Activated CD8-positive, alpha-beta T cell treated with anti-CD3 and anti-CD28 coated beads for 36 hours (primary cell): ENCODE measurements at regions not wholly inside any gene's neighbourhood (a gene's known extent, or its start where the extent isn't known, plus 50 kb on each side); places are given as distances from the start of the nearest gene placed in this dataset.

Source experiments
- ATAC-seq: fragments of 200-7000 bp; cut with Tn5 transposase; one replicate; pipeline ENCODE4 v1.10.0; 2021; ENCODE audit warnings: mild to moderate bottlenecking, moderate library complexity
- CTCF ChIA-PET: fragments of 350-600 bp; sonication (Branson Sonifier 250); formaldehyde crosslinking; loops from one replicate; lab custom pipeline; 2021; ENCODE audit warnings: antibody characterized with exemption; lab: Charles Lee
- POLR2A ChIA-PET: fragments of 350-600 bp; sonication (Branson Sonifier 250); formaldehyde crosslinking; loops from one replicate; lab custom pipeline; 2021; ENCODE audit warnings: antibody characterized with exemption; lab: Charles Lee
- DNase-seq: peaks from one replicate; pipeline ENCODE4 v3.0.0-alpha.2; 2020
- H3K27ac Mint-ChIP-seq: one replicate; pipeline ENCODE4 v1.8.0; 2021; ENCODE audit warnings: mild to moderate bottlenecking, mixed read lengths
- H3K27me3 Mint-ChIP-seq: one replicate; pipeline ENCODE4 v1.8.0; 2021; ENCODE audit warnings: mixed read lengths
- H3K36me3 Mint-ChIP-seq: one replicate; pipeline ENCODE4 v1.8.0; 2021; ENCODE audit warnings: low read depth, mixed read lengths
- H3K4me1 Mint-ChIP-seq: one replicate; pipeline ENCODE4 v1.8.0; 2021; ENCODE audit warnings: low read depth, mixed read lengths
- H3K4me3 Mint-ChIP-seq: one replicate; pipeline ENCODE4 v1.8.0; 2021; ENCODE audit warnings: mild to moderate bottlenecking, moderate library complexity, mixed read lengths
- H3K9me3 Mint-ChIP-seq: one replicate; pipeline ENCODE4 v1.8.0; 2021; ENCODE audit warnings: mixed read lengths
- intact Hi-C: fragments of 100-400 bp; cut with micrococcal nuclease; formaldehyde crosslinking; loops from one replicate; pipeline ENCODE4 v1.10.0; 2022
- TF ChIP-seq, protein P1 (sequence below): fragments of 200-600 bp; IDR thresholded peaks from one replicate; pipeline ENCODE4 v1.8.0; 2022; ENCODE audit warnings: antibody characterized with exemption, mild to moderate bottlenecking

DNA sequence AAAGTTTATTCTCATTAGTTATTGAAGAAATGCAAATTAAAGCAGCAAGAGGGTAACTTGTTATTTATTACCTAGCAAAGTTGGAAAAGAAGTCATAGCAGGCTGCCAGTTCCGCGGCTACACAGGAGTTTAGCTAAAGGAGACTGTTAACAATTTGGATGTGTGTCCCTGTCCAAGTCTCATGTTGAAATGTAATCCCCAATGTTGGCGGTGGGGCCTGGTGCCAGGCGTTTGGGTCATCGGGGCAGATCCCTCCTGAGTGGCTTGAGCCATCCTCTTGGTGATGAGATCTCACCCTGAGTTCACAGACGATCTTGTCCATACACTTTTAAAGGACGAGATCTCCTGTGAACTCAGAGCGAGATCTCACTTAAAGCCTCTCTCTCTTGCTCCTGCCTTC lies 608.3 kb downstream of the SH2D4B start:
- TF ChIP-seq, protein P1, sequence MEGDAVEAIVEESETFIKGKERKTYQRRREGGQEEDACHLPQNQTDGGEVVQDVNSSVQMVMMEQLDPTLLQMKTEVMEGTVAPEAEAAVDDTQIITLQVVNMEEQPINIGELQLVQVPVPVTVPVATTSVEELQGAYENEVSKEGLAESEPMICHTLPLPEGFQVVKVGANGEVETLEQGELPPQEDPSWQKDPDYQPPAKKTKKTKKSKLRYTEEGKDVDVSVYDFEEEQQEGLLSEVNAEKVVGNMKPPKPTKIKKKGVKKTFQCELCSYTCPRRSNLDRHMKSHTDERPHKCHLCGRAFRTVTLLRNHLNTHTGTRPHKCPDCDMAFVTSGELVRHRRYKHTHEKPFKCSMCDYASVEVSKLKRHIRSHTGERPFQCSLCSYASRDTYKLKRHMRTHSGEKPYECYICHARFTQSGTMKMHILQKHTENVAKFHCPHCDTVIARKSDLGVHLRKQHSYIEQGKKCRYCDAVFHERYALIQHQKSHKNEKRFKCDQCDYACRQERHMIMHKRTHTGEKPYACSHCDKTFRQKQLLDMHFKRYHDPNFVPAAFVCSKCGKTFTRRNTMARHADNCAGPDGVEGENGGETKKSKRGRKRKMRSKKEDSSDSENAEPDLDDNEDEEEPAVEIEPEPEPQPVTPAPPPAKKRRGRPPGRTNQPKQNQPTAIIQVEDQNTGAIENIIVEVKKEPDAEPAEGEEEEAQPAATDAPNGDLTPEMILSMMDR, result no peak
- H3K4me1 Mint-ChIP-seq, result no peaks in the 10 kb centered on the region
- DNase-seq, result no peak
- ATAC-seq, result no peak
- intact Hi-C loops, result no loop called here
- CTCF ChIA-PET, result no interaction called here
- POLR2A ChIA-PET, result no interaction called here
- no peaks in the 10 kb centered on the region for H3K36me3 Mint-ChIP-seq
- H3K4me3 Mint-ChIP-seq, result no peak overlapping the region
- no peaks in the 10 kb centered on the region for H3K27me3 Mint-ChIP-seq
- H3K27ac Mint-ChIP-seq, result no peak overlapping the region
- H3K9me3 Mint-ChIP-seq, result no peaks in the 10 kb centered on the region

DNA sequence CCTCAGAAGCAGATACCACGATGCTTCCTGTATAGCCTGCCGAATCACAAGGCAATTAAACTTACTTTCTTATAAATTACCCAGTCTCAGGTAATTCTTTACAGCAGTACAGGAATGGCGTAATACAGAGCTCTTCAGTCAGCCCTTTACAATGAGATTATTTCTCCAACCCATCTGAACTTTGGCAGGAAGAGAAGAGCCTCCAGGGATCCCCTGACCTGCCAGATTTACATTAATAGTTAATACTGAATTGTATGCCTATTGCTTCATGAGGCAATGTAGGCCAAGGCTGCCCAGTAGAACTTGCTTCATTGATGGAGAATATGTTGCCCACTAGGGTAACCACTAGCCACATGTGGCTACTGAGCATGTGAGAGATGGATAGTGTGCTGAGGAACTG lies 608.7 kb downstream of the SH2D4B start:
- H3K9me3 Mint-ChIP-seq, result no peaks in the 10 kb centered on the region
- CTCF ChIA-PET, result no interaction called here
- intact Hi-C loops, result no loop called here
- no peak overlapping the region for H3K27ac Mint-ChIP-seq
- POLR2A ChIA-PET, result no interaction called here
- TF ChIP-seq, protein P1, result no peak
- H3K36me3 Mint-ChIP-seq, result no peaks in the 10 kb centered on the region
- no peaks in the 10 kb centered on the region for H3K27me3 Mint-ChIP-seq
- H3K4me1 Mint-ChIP-seq, result no peaks in the 10 kb centered on the region
- ATAC-seq, result no peak
- no peak overlapping the region for H3K4me3 Mint-ChIP-seq
- DNase-seq, result no peak

DNA sequence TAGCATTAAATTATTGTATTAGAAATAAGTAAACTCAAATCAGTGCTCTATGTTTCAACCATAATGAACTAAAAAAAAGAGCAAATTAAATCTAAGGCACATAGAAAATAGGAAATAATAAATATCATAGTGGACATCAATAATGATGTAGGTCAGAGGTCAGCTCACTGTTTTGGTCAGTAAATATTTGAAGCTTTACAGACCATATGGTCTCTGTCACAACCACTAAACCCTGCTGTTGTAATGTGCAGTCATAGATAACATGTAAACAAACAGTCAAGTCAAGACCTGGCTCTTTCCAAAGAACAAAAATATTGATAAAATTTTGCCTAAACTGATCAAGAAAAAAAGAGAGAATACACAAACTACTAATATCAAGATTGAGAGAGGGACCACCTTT lies 615.0 kb downstream of the SH2D4B start:
- Mint-ChIP-seq H3K4me3 (no peak overlapping the region), H3K4me1 (no peaks in the 10 kb centered on the region), H3K9me3 (no peaks in the 10 kb centered on the region), H3K36me3 (no peaks in the 10 kb centered on the region), H3K27ac (no peak overlapping the region), H3K27me3 (no peaks in the 10 kb centered on the region)
- DNase-seq (no peak), ATAC-seq (no peak)
- POLR2A ChIA-PET, result no interaction called here
- TF ChIP-seq, protein P1, result no peak
- CTCF ChIA-PET, result no interaction called here
- intact Hi-C loops, result no loop called here

DNA sequence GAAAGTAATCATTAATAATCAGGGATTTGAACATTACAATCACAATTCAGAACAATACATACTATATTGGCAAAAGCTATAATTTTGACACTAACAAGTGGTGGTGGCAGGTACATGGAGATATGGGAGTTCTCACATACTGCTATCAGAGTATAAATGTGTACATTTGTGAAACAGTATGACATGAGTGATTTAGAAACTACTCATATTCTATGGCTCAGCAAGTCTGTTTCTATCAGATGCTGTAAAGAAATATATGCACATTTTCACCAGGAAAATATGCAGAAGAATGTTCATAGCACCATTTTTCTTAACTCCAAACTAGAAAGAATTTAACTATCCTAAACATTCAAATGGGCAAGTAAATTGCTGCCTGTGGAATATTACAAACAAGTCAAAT lies 620.0 kb downstream of the SH2D4B start:
- TF ChIP-seq, protein P1, result no peak
- H3K27ac Mint-ChIP-seq, result no peak overlapping the region
- DNase-seq, result no peak
- intact Hi-C loops, result no loop called here
- no peaks in the 10 kb centered on the region for H3K36me3 Mint-ChIP-seq
- no peaks in the 10 kb centered on the region for H3K4me1 Mint-ChIP-seq
- no peak overlapping the region for H3K4me3 Mint-ChIP-seq
- ChIA-PET CTCF (no interaction called here), POLR2A (no interaction called here)
- H3K9me3 Mint-ChIP-seq, result no peaks in the 10 kb centered on the region
- ATAC-seq, result no peak
- no peaks in the 10 kb centered on the region for H3K27me3 Mint-ChIP-seq

DNA sequence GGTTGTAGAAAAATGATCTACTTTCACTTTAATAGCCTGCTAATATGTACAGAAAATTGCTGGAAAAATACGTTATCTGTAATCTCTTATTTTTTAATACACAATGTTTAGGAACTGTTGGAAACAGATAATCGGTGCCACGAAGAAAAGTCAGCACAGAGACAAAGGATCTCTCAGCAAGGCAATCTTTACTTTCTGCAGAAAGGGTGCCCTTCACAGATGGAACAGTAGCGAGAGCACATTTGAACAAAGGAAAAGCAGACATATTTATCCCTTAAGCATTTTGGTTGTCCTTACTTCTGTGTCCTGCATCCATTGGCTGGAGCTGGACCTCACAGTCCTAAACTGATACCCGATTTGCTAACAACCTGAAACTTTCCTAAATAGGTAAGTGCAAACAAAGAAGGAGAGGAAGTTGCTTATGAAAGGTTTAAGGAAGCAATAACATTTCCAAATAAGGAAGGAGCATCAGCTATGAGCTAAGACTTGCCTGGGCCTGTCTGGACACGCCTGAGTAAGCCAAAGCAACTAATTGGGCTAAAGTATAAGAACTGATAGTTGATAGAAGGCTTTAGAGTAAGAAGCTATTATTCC lies 640.0 kb downstream of the SH2D4B start:
- ChIA-PET POLR2A (no interaction called here), CTCF (interaction anchor here (0.6 to 0.7 kb wide), 2 partner anchors 159 to 254 kb away, joined by 3 read pairs; no protein-coding TSS in a partner anchor)
- H3K27ac Mint-ChIP-seq, result no peak overlapping the region
- H3K27me3 Mint-ChIP-seq, result no peaks in the 10 kb centered on the region
- ATAC-seq (no peak), DNase-seq (no peak)
- intact Hi-C loops, result no loop called here
- H3K36me3 Mint-ChIP-seq, result no peaks in the 10 kb centered on the region
- H3K9me3 Mint-ChIP-seq, result peaks cover 7% of the 10 kb centered on the region
- no peaks in the 10 kb centered on the region for H3K4me1 Mint-ChIP-seq
- H3K4me3 Mint-ChIP-seq, result no peak overlapping the region
- TF ChIP-seq, protein P1, result no peak
